ENCODE measurements at regions not wholly inside any gene's neighbourhood (a gene's known extent, or its start where the extent isn't known, plus 50 kb on each side); places are given as distances from the start of the nearest gene placed in this dataset.
"Not testable (repeated sequence)": the region's sequence is repeated elsewhere in the genome, so short reads cannot be mapped to it uniquely, and the experiment has no call there.

- peaks cover under 1% of the 10 kb centered on the region for H3K4me1 ChIP-seq (ENCODE audit: control insufficient read depth, insufficient read depth, low read length)
- H3K4me3 ChIP-seq (ENCODE audit: low read length in 2 of 2), result no peak overlapping the region
- H3K9me3 ChIP-seq (ENCODE audit: control insufficient read depth in 2 of 2, low read length in 2 of 2), result no peaks in the 10 kb centered on the region
- no peak overlapping the region for H3K27ac ChIP-seq (ENCODE audit: low read length)
- H3K9ac ChIP-seq (ENCODE audit: low read length in 2 of 2), result no peak overlapping the region
- no peaks in the 10 kb centered on the region for H3K36me3 ChIP-seq (ENCODE audit: control insufficient read depth in 2 of 2, insufficient read depth in 2 of 2, low read length in 2 of 2)
- no peaks in the 10 kb centered on the region for H3K27me3 ChIP-seq (ENCODE audit: control insufficient read depth in 1 of 2, insufficient read depth in 2 of 2, low read length in 2 of 2)
Observed at GRCh38 chr2:180553094-180553715, 427.2 kb upstream of the UBE2E3 start.

- H3K27me3 ChIP-seq (ENCODE audit: control insufficient read depth in 1 of 2, insufficient read depth in 2 of 2, low read length in 2 of 2), result no peaks in the 10 kb centered on the region
- no peak overlapping the region for H3K4me3 ChIP-seq (ENCODE audit: low read length in 2 of 2)
- H3K4me1 ChIP-seq (ENCODE audit: control insufficient read depth, insufficient read depth, low read length), result no peaks in the 10 kb centered on the region
- no peaks in the 10 kb centered on the region for H3K36me3 ChIP-seq (ENCODE audit: control insufficient read depth in 2 of 2, insufficient read depth in 2 of 2, low read length in 2 of 2)
- no peak overlapping the region for H3K9ac ChIP-seq (ENCODE audit: low read length in 2 of 2)
- H3K9me3 ChIP-seq (ENCODE audit: control insufficient read depth in 2 of 2, low read length in 2 of 2), result no peaks in the 10 kb centered on the region
- no peak overlapping the region for H3K27ac ChIP-seq (ENCODE audit: low read length)
Observed at GRCh38 chr2:180542511-180542910, 437.9 kb upstream of the UBE2E3 start.

- no peak overlapping the region for H3K9ac ChIP-seq (ENCODE audit: low read length in 2 of 2)
- no peaks in the 10 kb centered on the region for H3K27me3 ChIP-seq (ENCODE audit: control insufficient read depth in 1 of 2, insufficient read depth in 2 of 2, low read length in 2 of 2)
- H3K4me1 ChIP-seq (ENCODE audit: control insufficient read depth, insufficient read depth, low read length), result no peaks in the 10 kb centered on the region
- H3K4me3 ChIP-seq (ENCODE audit: low read length in 2 of 2), result no peak overlapping the region
- H3K9me3 ChIP-seq (ENCODE audit: control insufficient read depth in 2 of 2, low read length in 2 of 2), result no peaks in the 10 kb centered on the region
- H3K27ac ChIP-seq (ENCODE audit: low read length), result no peak overlapping the region
- H3K36me3 ChIP-seq (ENCODE audit: control insufficient read depth in 2 of 2, insufficient read depth in 2 of 2, low read length in 2 of 2), result no peaks in the 10 kb centered on the region
Observed at GRCh38 chr2:180540761-180541160, 439.6 kb upstream of the UBE2E3 start.

GRCh38 chr2:180539541-180539940 is 440.9 kb upstream of the UBE2E3 start:
- no peak overlapping the region for H3K27ac ChIP-seq (ENCODE audit: low read length)
- H3K9me3 ChIP-seq (ENCODE audit: control insufficient read depth in 2 of 2, low read length in 2 of 2), result no peaks in the 10 kb centered on the region
- H3K4me3 ChIP-seq (ENCODE audit: low read length in 2 of 2), result no peak overlapping the region
- no peaks in the 10 kb centered on the region for H3K36me3 ChIP-seq (ENCODE audit: control insufficient read depth in 2 of 2, insufficient read depth in 2 of 2, low read length in 2 of 2)
- no peaks in the 10 kb centered on the region for H3K4me1 ChIP-seq (ENCODE audit: control insufficient read depth, insufficient read depth, low read length)
- no peak overlapping the region for H3K9ac ChIP-seq (ENCODE audit: low read length in 2 of 2)
- H3K27me3 ChIP-seq (ENCODE audit: control insufficient read depth in 1 of 2, insufficient read depth in 2 of 2, low read length in 2 of 2), result no peaks in the 10 kb centered on the region

GRCh38 chr2:180535289-180535688 is 445.1 kb upstream of the UBE2E3 start:
- H3K27ac ChIP-seq (ENCODE audit: low read length), result no peak overlapping the region
- H3K9me3 ChIP-seq (ENCODE audit: control insufficient read depth in 2 of 2, low read length in 2 of 2), result no peaks in the 10 kb centered on the region
- no peaks in the 10 kb centered on the region for H3K36me3 ChIP-seq (ENCODE audit: control insufficient read depth in 2 of 2, insufficient read depth in 2 of 2, low read length in 2 of 2)
- H3K9ac ChIP-seq (ENCODE audit: low read length in 2 of 2), result no peak overlapping the region
- H3K27me3 ChIP-seq (ENCODE audit: control insufficient read depth in 1 of 2, insufficient read depth in 2 of 2, low read length in 2 of 2), result no peaks in the 10 kb centered on the region
- no peak overlapping the region for H3K4me3 ChIP-seq (ENCODE audit: low read length in 2 of 2)
- no peaks in the 10 kb centered on the region for H3K4me1 ChIP-seq (ENCODE audit: control insufficient read depth, insufficient read depth, low read length)

- H3K4me3 ChIP-seq (ENCODE audit: low read length in 2 of 2); H3K9me3 ChIP-seq (ENCODE audit: control insufficient read depth in 2 of 2, low read length in 2 of 2); H3K27ac ChIP-seq (ENCODE audit: low read length); H3K4me1 ChIP-seq (ENCODE audit: control insufficient read depth, insufficient read depth, low read length); H3K9ac ChIP-seq (ENCODE audit: low read length in 2 of 2); H3K36me3 ChIP-seq (ENCODE audit: control insufficient read depth in 2 of 2, insufficient read depth in 2 of 2, low read length in 2 of 2); H3K27me3 ChIP-seq (ENCODE audit: control insufficient read depth in 1 of 2, insufficient read depth in 2 of 2, low read length in 2 of 2): not testable (repeated sequence)
Observed at GRCh38 chr2:180531787-180532186, 448.6 kb upstream of the UBE2E3 start.

GRCh38 chr2:180524499-180524898 is 455.9 kb upstream of the UBE2E3 start:
- Histone ChIP-seq H3K9me3 (ENCODE audit: control insufficient read depth in 2 of 2, low read length in 2 of 2) (no peaks in the 10 kb centered on the region), H3K9ac (ENCODE audit: low read length in 2 of 2) (no peak overlapping the region), H3K36me3 (ENCODE audit: control insufficient read depth in 2 of 2, insufficient read depth in 2 of 2, low read length in 2 of 2) (no peaks in the 10 kb centered on the region), H3K4me3 (ENCODE audit: low read length in 2 of 2) (no peak overlapping the region), H3K27me3 (ENCODE audit: control insufficient read depth in 1 of 2, insufficient read depth in 2 of 2, low read length in 2 of 2) (no peaks in the 10 kb centered on the region), H3K4me1 (ENCODE audit: control insufficient read depth, insufficient read depth, low read length) (no peaks in the 10 kb centered on the region), H3K27ac (ENCODE audit: low read length) (no peak overlapping the region)

GRCh38 chr2:180523621-180524340 is 456.6 kb upstream of the UBE2E3 start:
- Histone ChIP-seq H3K4me3 (ENCODE audit: low read length in 2 of 2) (no peak overlapping the region), H3K27me3 (ENCODE audit: control insufficient read depth in 1 of 2, insufficient read depth in 2 of 2, low read length in 2 of 2) (no peaks in the 10 kb centered on the region), H3K36me3 (ENCODE audit: control insufficient read depth in 2 of 2, insufficient read depth in 2 of 2, low read length in 2 of 2) (no peaks in the 10 kb centered on the region), H3K4me1 (ENCODE audit: control insufficient read depth, insufficient read depth, low read length) (no peaks in the 10 kb centered on the region), H3K9ac (ENCODE audit: low read length in 2 of 2) (no peak overlapping the region), H3K9me3 (ENCODE audit: control insufficient read depth in 2 of 2, low read length in 2 of 2) (no peaks in the 10 kb centered on the region), H3K27ac (ENCODE audit: low read length) (no peak overlapping the region)

GRCh38 chr2:180520921-180521581 is 459.4 kb upstream of the UBE2E3 start:
- H3K9ac ChIP-seq (ENCODE audit: low read length in 2 of 2), result no peak overlapping the region
- H3K4me1 ChIP-seq (ENCODE audit: control insufficient read depth, insufficient read depth, low read length), result no peaks in the 10 kb centered on the region
- no peak overlapping the region for H3K27ac ChIP-seq (ENCODE audit: low read length)
- no peaks in the 10 kb centered on the region for H3K36me3 ChIP-seq (ENCODE audit: control insufficient read depth in 2 of 2, insufficient read depth in 2 of 2, low read length in 2 of 2)
- H3K27me3 ChIP-seq (ENCODE audit: control insufficient read depth in 1 of 2, insufficient read depth in 2 of 2, low read length in 2 of 2), result no peaks in the 10 kb centered on the region
- no peak overlapping the region for H3K4me3 ChIP-seq (ENCODE audit: low read length in 2 of 2)
- H3K9me3 ChIP-seq (ENCODE audit: control insufficient read depth in 2 of 2, low read length in 2 of 2), result peaks cover 0 to 2% of the 10 kb centered on the region in 2 donors

GRCh38 chr2:180520206-180520605 is 460.2 kb upstream of the UBE2E3 start:
- no peak overlapping the region for H3K4me3 ChIP-seq (ENCODE audit: low read length in 2 of 2)
- no peak overlapping the region for H3K9ac ChIP-seq (ENCODE audit: low read length in 2 of 2)
- no peaks in the 10 kb centered on the region for H3K4me1 ChIP-seq (ENCODE audit: control insufficient read depth, insufficient read depth, low read length)
- no peaks in the 10 kb centered on the region for H3K27me3 ChIP-seq (ENCODE audit: control insufficient read depth in 1 of 2, insufficient read depth in 2 of 2, low read length in 2 of 2)
- no peaks in the 10 kb centered on the region for H3K36me3 ChIP-seq (ENCODE audit: control insufficient read depth in 2 of 2, insufficient read depth in 2 of 2, low read length in 2 of 2)
- no peak overlapping the region for H3K27ac ChIP-seq (ENCODE audit: low read length)
- H3K9me3 ChIP-seq (ENCODE audit: control insufficient read depth in 2 of 2, low read length in 2 of 2), result peaks cover 0 to 2% of the 10 kb centered on the region in 2 donors

- H3K9ac ChIP-seq (ENCODE audit: low read length in 2 of 2), result no peak overlapping the region
- no peaks in the 10 kb centered on the region for H3K4me1 ChIP-seq (ENCODE audit: control insufficient read depth, insufficient read depth, low read length)
- peaks cover 0 to 2% of the 10 kb centered on the region in 2 donors for H3K9me3 ChIP-seq (ENCODE audit: control insufficient read depth in 2 of 2, low read length in 2 of 2)
- no peaks in the 10 kb centered on the region for H3K36me3 ChIP-seq (ENCODE audit: control insufficient read depth in 2 of 2, insufficient read depth in 2 of 2, low read length in 2 of 2)
- H3K27me3 ChIP-seq (ENCODE audit: control insufficient read depth in 1 of 2, insufficient read depth in 2 of 2, low read length in 2 of 2), result no peaks in the 10 kb centered on the region
- no peak overlapping the region for H3K27ac ChIP-seq (ENCODE audit: low read length)
- H3K4me3 ChIP-seq (ENCODE audit: low read length in 2 of 2), result no peak overlapping the region
Observed at GRCh38 chr2:180519276-180519675, 461.1 kb upstream of the UBE2E3 start.
